ENCODE measurements at regions not wholly inside any gene's neighbourhood (a gene's known extent, or its start where the extent isn't known, plus 50 kb on each side); places are given as distances from the start of the nearest gene placed in this dataset.

GRCh38 chr13:80211566-80211965, 129.4 kb downstream of the SPRY2 start:
- Mint-ChIP-seq H3K4me1 (peaks cover 32% of the 10 kb centered on the region), H3K4me3 (no peak overlapping the region), H3K27ac (no peak overlapping the region), H3K36me3 (0 out of 2 replicates have a peak, but pooled peaks cover 2% of the 10 kb centered on the region), H3K9me3 (no peaks in the 10 kb centered on the region), H3K27me3 (ENCODE audit: low read depth) (no peaks in the 10 kb centered on the region)
- ATAC-seq (no peak), DNase-seq (ENCODE audit: low spot score) (no peak)
- ChIA-PET POLR2A (no interaction called here), CTCF (no interaction called here)
- TF ChIP-seq NFYB (CRISPR knock-in tag; conservative IDR thresholded peaks at IDR 0.05; ENCODE audit: low read depth) (no peak), PRRX2 (CRISPR knock-in tag; IDR thresholded peaks at IDR 0.05) (no peak), FOXP1 (CRISPR knock-in tag; IDR thresholded peaks at IDR 0.05; ENCODE audit: borderline replicate concordance) (no peak), ZNF263 (CRISPR knock-in tag; IDR thresholded peaks at IDR 0.05; ENCODE audit: low read depth) (no peak), JAZF1 (CRISPR knock-in tag; IDR thresholded peaks at IDR 0.05) (no peak)

- ATAC-seq (no peak), DNase-seq (ENCODE audit: low spot score) (no peak)
- Mint-ChIP-seq H3K27ac (no peak overlapping the region), H3K9me3 (peaks cover 10% of the 10 kb centered on the region; the same call in 1 of the 2 replicates), H3K36me3 (0 out of 2 replicates have a peak, but pooled peaks cover 2% of the 10 kb centered on the region), H3K4me1 (peaks cover 10% of the 10 kb centered on the region), H3K4me3 (no peak overlapping the region), H3K27me3 (ENCODE audit: low read depth) (no peaks in the 10 kb centered on the region)
- ChIA-PET POLR2A (no interaction called here), CTCF (no interaction called here)
- TF ChIP-seq PREB (CRISPR knock-in tag; IDR thresholded peaks at IDR 0.05; ENCODE audit: borderline replicate concordance) (no peak), ATF6 (CRISPR knock-in tag; IDR thresholded peaks at IDR 0.05) (no peak), ZSCAN18 (CRISPR knock-in tag; IDR thresholded peaks at IDR 0.05) (no peak), ZNF138 (CRISPR knock-in tag; conservative IDR thresholded peaks at IDR 0.05) (no peak), ERG (CRISPR knock-in tag; IDR thresholded peaks at IDR 0.05) (no peak), ZBTB21 (CRISPR knock-in tag; IDR thresholded peaks at IDR 0.05; ENCODE audit: borderline replicate concordance) (no peak), ZNF423 (CRISPR knock-in tag; IDR thresholded peaks at IDR 0.05) (no peak), EMX1 (CRISPR knock-in tag; IDR thresholded peaks at IDR 0.05) (no peak), MLX (CRISPR knock-in tag; IDR thresholded peaks at IDR 0.05) (no peak), ZNF396 (CRISPR knock-in tag; IDR thresholded peaks at IDR 0.05; ENCODE audit: borderline replicate concordance) (no peak), GABPB1 (CRISPR knock-in tag; IDR thresholded peaks at IDR 0.05) (no peak), ATF1 (CRISPR knock-in tag; IDR thresholded peaks at IDR 0.05) (no peak), KAT7 (CRISPR knock-in tag; IDR thresholded peaks at IDR 0.05; ENCODE audit: borderline replicate concordance) (no peak), HMGA2 (CRISPR knock-in tag; IDR thresholded peaks at IDR 0.05) (no peak), AR (CRISPR knock-in tag; IDR thresholded peaks at IDR 0.05) (no peak), ESRRA (CRISPR knock-in tag; IDR thresholded peaks at IDR 0.05; ENCODE audit: borderline replicate concordance) (no peak), PRDM15 (CRISPR knock-in tag; IDR thresholded peaks at IDR 0.05) (no peak), NFE2L1 (CRISPR knock-in tag; IDR thresholded peaks at IDR 0.05) (no peak)
These were observed 136.3 kb downstream of the SPRY2 start for GRCh38 chr13:80204642-80205041.
